Right atrium auricular region (tissue), 2 donors: ENCODE measurements at regions not wholly inside any gene's neighbourhood (a gene's known extent, or its start where the extent isn't known, plus 50 kb on each side); places are given as distances from the start of the nearest gene placed in this dataset.

ENCODE experiments used
- DNase-seq: peaks from one replicate; pipeline ENCODE4 v3.0.0-alpha.2; 2019; ENCODE audit warnings: low spot score
- H3K27ac ChIP-seq, 2 donors: fragments of 200-600 bp; sonication (generic); 1 replicate in 1 of 2; 2 replicates in 1 of 2; pipeline ENCODE4 v1.5.1; 2016 to 2019
- H3K27me3 ChIP-seq, 2 donors: fragments of 200-600 bp; sonication (generic); one replicate each; pipeline versions ENCODE4 v1.5.1 to v1.6.0; 2017 to 2019
- H3K36me3 ChIP-seq: fragments of 200-600 bp; sonication (generic); one replicate; pipeline ENCODE4 v1.5.1; 2016
- H3K4me1 ChIP-seq, 2 donors: fragments of 200-600 bp; sonication (generic); one replicate each; pipeline versions ENCODE4 v1.5.1 to v1.6.0; 2017 to 2019
- H3K4me3 ChIP-seq, 2 donors: fragments of 200-600 bp; sonication (generic); 1 replicate in 1 of 2; 2 replicates in 1 of 2; pipeline ENCODE4 v1.5.1; 2017 to 2019; ENCODE audit warnings: mild to moderate bottlenecking in 1 of 2, moderate library complexity in 1 of 2
- H3K9me3 ChIP-seq, 2 donors: fragments of 200-600 bp; sonication (generic); one replicate each; pipeline ENCODE4 v1.5.1; 2019
- TF ChIP-seq, protein P1 (sequence below), 2 donors: fragments of 200-600 bp; sonication (generic); IDR thresholded peaks; one replicate each; pipeline ENCODE4 v1.5.1; 2019; ENCODE audit warnings: antibody characterized with exemption in 2 of 2

DNA sequence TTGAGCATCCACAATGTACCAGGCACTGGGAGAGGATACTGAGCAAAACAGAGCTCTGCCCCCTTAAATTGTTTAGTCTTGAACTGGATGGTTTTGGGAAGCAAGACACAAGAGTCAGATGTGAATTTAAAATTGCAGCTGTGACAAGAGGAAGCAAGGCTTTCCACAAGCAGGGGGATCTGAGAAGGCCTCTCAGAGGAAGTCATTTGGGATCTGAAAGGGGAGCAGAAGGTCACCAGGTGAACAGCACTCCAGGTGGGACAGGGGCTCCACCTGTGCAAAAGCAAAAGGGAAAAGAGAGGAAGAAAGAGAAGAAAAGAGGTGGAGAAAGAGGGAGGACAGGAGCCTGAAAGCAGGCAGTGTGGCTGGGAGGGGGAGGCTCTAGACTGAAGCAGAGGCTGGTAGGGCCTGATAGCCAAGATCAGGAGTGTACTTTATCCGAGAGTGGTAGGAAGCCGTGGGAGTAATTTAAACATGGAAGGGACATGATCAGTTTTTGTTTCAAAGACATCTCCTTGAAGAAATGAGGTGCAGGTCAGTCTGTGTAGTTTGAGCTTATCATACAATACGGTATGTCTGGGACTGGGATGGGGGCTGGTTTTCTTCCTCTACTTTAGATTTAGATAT lies 76.1 kb upstream of the DUSP5 start:
- DNase-seq = no peak
- no peak overlapping the region for H3K27ac ChIP-seq
- no peak overlapping the region for H3K4me3 ChIP-seq
- H3K36me3 ChIP-seq = no peaks in the 10 kb centered on the region
- TF ChIP-seq, protein P1, sequence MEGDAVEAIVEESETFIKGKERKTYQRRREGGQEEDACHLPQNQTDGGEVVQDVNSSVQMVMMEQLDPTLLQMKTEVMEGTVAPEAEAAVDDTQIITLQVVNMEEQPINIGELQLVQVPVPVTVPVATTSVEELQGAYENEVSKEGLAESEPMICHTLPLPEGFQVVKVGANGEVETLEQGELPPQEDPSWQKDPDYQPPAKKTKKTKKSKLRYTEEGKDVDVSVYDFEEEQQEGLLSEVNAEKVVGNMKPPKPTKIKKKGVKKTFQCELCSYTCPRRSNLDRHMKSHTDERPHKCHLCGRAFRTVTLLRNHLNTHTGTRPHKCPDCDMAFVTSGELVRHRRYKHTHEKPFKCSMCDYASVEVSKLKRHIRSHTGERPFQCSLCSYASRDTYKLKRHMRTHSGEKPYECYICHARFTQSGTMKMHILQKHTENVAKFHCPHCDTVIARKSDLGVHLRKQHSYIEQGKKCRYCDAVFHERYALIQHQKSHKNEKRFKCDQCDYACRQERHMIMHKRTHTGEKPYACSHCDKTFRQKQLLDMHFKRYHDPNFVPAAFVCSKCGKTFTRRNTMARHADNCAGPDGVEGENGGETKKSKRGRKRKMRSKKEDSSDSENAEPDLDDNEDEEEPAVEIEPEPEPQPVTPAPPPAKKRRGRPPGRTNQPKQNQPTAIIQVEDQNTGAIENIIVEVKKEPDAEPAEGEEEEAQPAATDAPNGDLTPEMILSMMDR (IDR thresholded peaks at IDR 0.05) = no peak
- H3K9me3 ChIP-seq = no peaks in the 10 kb centered on the region
- H3K4me1 ChIP-seq = peaks cover 0 to 12% of the 10 kb centered on the region in 2 donors
- H3K27me3 ChIP-seq = no peaks in the 10 kb centered on the region

DNA sequence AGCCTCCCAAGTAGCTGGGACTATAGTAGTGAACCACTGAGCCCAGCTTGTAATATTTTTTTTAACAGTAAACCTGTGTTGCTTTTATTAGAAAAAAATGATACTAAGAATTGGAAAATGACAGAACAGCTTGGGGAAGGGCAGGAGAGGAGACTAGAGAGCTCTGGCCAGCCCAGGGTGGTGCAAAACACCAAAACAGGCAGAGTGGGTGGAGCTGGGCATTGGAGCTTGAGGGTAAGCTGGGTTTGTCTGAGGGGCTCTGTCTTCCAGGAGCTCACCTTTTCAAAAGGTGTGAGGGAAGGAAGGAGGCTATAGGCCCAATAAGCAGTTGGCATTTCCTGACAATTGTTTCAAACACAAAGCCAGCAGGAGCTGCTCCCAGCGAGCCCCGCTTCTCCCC lies 75.2 kb upstream of the DUSP5 start:
- H3K9me3 ChIP-seq = no peaks in the 10 kb centered on the region
- H3K27ac ChIP-seq = no peak overlapping the region
- H3K27me3 ChIP-seq = no peaks in the 10 kb centered on the region
- H3K4me3 ChIP-seq = no peak overlapping the region
- TF ChIP-seq, protein P1 (IDR thresholded peaks at IDR 0.05) = no peak
- no peak for DNase-seq
- H3K36me3 ChIP-seq = no peaks in the 10 kb centered on the region
- H3K4me1 ChIP-seq = peaks cover 0 to 5% of the 10 kb centered on the region in 2 donors

DNA sequence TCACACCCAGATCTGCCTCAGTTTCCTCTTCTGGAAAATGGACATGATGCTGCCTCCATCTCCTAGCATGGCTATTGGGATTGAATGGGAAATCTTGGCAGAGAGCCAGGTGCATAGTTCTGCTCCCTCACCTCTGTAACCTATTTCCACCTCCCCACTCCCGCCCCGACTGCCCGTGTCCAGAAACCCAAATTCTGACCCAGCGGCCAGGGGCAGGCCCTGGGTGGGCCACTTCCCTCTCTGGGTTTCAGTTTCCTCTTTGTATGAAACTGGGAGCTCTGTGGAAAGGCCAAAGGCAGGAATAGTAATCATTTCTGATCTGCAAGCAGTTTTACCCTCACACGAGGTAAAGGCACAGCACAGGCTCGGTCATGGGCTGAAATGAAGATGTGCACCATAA lies 74.1 kb upstream of the DUSP5 start:
- Histone ChIP-seq H3K27me3 (no peaks in the 10 kb centered on the region), H3K4me1 (peaks cover 0 to 5% of the 10 kb centered on the region in 2 donors), H3K4me3 (no peak overlapping the region), H3K36me3 (no peaks in the 10 kb centered on the region), H3K27ac (no peak overlapping the region), H3K9me3 (no peaks in the 10 kb centered on the region)
- DNase-seq = no peak
- TF ChIP-seq, protein P1 (IDR thresholded peaks at IDR 0.05) = no peak

DNA sequence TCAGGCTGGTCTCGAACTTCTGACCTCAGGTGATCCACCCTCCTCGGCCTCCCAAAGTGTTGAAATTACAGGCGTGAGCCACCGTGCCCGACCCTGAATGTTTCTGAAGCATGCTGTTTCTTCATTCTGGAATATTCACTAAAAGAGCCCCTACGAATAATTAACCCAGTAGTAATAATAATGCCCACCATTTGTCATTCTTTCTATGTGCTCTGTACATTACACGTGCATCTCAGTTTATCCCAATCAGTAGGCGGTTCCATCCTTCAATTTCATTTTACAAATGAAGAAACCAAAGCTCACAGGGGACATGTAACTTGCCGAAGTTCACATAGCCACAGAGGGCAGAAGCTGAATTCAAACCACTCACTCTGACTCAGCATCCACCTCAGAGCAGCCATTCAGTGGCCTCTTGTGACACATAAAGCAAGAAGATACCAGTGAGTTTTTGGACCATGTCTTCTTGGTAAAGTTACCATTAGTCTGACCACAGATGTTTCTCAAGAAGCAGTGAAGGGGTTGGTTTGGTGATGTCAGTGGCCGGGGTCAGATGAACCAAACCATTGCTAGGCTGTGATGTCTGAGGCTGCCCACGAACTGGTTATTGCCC lies 71.9 kb upstream of the DUSP5 start:
- TF ChIP-seq, protein P1 (IDR thresholded peaks at IDR 0.05) = no peak
- Histone ChIP-seq H3K4me3 (no peak overlapping the region), H3K36me3 (no peaks in the 10 kb centered on the region), H3K9me3 (no peaks in the 10 kb centered on the region), H3K27me3 (no peaks in the 10 kb centered on the region), H3K4me1 (peaks cover 0 to 5% of the 10 kb centered on the region in 2 donors), H3K27ac (peak overlapping the region in 1 of 2 donors; percentile 16)
- no peak for DNase-seq

DNA sequence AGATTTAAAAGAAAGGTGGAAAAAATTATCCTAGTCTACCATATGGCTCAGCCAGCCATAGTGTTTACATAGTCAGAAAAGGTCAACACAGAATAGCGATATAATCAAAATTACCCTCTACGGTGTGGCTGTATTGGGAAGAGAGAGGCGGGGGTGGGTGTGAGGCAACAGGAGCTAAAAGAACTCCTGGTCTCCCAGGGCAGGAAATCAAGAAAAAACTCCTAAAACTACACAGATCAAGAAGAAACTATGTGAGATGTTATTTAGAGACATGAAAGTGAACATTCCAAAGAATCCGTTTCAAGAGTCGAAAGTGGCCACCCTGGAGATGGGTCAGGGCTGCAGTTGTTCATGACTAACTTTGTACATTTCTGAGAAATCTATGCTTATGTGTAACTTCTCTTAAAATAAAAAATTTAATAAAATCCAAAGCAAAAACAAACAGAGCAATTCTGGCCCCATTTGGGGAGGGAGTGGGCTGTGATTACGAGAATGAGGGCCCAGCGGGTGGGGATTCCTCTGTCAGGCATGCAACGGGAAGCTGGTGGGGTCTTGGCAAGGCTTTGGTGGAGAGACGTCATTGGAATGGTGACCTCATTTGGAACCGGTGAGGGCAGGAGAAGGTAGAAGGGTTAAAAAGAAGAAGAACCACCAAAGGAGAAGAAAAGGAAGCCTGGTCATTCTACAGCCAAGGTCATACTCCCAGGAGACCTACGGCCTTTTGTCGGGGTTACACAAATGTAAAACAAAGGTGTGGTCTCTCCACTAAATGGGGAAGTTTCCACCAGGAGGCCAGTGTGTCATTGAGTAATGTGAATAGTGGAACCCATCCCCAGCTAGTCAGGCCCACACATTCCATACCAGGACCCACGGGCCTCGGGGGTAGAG lies 71.2 kb upstream of the DUSP5 start:
- H3K27ac ChIP-seq = peak overlapping the region; percentile 16 to 40
- no peaks in the 10 kb centered on the region for H3K36me3 ChIP-seq
- no peaks in the 10 kb centered on the region for H3K27me3 ChIP-seq
- peaks cover 0 to 5% of the 10 kb centered on the region in 2 donors for H3K4me1 ChIP-seq
- H3K4me3 ChIP-seq = no peak overlapping the region
- TF ChIP-seq, protein P1 (IDR thresholded peaks at IDR 0.05) = no peak
- H3K9me3 ChIP-seq = no peaks in the 10 kb centered on the region
- DNase-seq = no peak
